GM12873 (cell line): ENCODE measurements at regions not wholly inside any gene's neighbourhood (a gene's known extent, or its start where the extent isn't known, plus 50 kb on each side); places are given as distances from the start of the nearest gene placed in this dataset.

Experiments used
- TF ChIP-seq, protein P1 (sequence below): IDR thresholded peaks from 2 replicates; pipeline ENCODE4 v1.5.1; 2012; ENCODE audit warnings: low read depth, mild to moderate bottlenecking, moderate library complexity, low read length, control low read depth; ENCODE audit not compliant: insufficient read depth; ENCODE audit errors: missing control alignments

DNA sequence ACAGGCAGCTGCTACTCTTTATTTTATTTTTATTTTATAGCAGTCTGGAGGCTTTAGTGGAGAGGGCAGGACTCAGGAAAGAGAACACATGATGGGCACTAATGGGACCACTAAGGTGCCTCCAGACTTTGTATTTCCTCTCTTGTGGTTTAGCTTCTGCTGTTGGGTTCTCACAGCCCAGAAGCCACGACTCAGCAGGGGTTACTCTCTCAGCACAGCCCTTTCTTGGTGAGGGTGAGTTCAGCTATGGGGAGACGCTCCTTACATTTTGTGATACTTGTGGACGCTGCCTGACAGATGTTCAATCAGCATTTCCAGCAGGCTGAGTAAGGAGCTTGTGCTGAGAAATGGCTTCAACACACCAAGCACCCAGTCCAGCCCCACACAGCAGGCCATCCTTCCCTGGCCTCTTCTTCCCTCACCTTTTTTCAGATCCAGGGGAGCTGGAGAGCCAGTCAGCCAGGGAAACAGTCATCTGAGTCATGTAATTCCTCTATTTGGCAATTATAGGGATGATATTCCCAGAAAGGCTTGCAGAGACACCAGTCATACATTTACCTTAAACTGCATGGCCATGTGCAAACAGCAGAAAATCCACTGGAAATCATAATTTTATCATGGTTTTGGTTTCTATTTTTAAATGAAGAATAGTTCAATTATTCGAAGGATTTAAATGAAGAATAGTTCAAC, 53.2 kb upstream of the RAB3GAP2 start:
- TF ChIP-seq, protein P1, sequence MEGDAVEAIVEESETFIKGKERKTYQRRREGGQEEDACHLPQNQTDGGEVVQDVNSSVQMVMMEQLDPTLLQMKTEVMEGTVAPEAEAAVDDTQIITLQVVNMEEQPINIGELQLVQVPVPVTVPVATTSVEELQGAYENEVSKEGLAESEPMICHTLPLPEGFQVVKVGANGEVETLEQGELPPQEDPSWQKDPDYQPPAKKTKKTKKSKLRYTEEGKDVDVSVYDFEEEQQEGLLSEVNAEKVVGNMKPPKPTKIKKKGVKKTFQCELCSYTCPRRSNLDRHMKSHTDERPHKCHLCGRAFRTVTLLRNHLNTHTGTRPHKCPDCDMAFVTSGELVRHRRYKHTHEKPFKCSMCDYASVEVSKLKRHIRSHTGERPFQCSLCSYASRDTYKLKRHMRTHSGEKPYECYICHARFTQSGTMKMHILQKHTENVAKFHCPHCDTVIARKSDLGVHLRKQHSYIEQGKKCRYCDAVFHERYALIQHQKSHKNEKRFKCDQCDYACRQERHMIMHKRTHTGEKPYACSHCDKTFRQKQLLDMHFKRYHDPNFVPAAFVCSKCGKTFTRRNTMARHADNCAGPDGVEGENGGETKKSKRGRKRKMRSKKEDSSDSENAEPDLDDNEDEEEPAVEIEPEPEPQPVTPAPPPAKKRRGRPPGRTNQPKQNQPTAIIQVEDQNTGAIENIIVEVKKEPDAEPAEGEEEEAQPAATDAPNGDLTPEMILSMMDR = no peak

DNA sequence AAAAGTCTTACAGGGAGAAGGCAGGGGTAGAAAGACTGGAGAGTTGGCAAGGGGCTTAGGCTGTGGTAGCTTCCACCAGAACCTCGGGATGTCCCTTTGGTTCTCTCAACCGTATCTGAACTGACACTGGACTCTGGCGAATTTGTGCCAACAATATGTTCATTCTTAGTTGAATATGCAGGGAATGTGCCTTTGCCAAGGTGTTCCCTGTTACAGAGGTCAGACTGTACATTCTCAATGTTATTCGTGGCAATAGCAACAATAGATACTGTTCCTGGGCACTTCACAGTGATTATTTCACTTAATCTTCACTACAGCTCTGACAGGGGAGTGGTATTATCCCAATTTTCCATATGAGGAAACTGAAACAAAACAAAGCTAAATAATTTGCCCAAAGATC, 51.5 kb upstream of the RAB3GAP2 start:
- TF ChIP-seq, protein P1 = no peak

DNA sequence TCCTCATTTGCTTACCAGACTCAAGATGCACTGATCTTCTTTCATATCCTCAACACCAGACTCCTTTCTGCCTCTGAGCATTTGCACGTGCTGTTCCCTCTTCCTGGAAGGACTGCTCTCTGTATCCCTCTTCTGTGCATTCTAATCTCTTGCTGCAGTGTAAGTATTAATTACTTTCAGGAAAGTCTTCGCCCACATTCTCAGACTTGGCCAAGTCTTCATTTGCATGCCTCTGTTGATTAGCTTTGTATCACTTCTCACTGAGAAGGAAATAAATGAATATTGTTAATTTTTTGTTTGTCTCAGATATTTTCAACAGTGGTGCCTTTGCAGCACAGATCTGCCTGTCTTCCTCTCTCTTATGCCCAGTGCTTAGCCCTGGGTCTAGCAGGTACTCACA, 50.3 kb upstream of the RAB3GAP2 start:
- TF ChIP-seq, protein P1 = no peak
